ENCODE measurements at regions not wholly inside any gene's neighbourhood (a gene's known extent, or its start where the extent isn't known, plus 50 kb on each side); places are given as distances from the start of the nearest gene placed in this dataset.

DNA sequence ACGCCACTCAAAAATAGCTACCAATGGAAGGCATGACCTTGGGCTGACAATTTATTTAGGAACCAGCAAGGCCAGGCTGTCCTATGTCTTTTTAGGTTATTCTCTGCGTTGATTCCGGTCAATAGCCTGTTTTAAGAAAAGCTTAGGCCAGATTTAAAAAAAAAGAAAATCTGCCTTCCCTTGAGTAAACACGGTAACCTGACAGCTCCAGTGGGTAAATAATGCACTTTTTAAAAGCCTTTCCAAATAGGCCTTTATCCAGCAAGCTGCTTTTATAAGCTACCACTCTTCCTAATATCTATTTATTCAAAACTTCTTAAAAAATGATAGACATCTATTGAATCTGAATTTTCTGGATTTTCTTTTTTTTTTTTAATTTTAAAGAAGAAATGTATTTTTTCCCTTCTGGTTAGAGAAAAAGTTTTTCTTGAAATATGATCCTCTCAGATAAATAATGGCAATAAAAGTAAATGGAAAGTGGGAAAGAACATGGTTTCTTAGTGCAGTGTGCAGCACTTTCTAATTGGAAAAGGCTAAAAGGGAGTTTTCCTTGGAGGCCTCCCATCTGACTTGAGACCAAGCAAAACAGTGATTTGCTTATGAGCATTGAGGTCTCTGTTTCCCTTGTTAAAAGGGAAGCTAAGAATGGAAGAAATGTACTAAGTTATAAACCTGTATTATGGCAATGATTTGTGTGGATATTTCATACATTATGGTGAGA lies 281.0 kb upstream of the RUNX1 start:
- peak; percentile 18 for DNase-seq (ENCODE audit: low read depth)
- TF ChIP-seq, protein P1, sequence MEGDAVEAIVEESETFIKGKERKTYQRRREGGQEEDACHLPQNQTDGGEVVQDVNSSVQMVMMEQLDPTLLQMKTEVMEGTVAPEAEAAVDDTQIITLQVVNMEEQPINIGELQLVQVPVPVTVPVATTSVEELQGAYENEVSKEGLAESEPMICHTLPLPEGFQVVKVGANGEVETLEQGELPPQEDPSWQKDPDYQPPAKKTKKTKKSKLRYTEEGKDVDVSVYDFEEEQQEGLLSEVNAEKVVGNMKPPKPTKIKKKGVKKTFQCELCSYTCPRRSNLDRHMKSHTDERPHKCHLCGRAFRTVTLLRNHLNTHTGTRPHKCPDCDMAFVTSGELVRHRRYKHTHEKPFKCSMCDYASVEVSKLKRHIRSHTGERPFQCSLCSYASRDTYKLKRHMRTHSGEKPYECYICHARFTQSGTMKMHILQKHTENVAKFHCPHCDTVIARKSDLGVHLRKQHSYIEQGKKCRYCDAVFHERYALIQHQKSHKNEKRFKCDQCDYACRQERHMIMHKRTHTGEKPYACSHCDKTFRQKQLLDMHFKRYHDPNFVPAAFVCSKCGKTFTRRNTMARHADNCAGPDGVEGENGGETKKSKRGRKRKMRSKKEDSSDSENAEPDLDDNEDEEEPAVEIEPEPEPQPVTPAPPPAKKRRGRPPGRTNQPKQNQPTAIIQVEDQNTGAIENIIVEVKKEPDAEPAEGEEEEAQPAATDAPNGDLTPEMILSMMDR (IDR thresholded peaks at IDR 0.05; ENCODE audit: low read depth, low read length, missing control alignments), result no peak
- in situ Hi-C loops (cut with HindIII; ENCODE audit: low sequenced_read_pairs), result no loop called here
- H3K4me3 ChIP-seq (ENCODE audit: low read depth, low read length), result no peak overlapping the region

GRCh38 chr21:35328856-35329455 lies 279.9 kb upstream of the RUNX1 start:
- TF ChIP-seq, protein P1 (IDR thresholded peaks at IDR 0.05; ENCODE audit: low read depth, low read length, missing control alignments), result no peak
- no peak for DNase-seq (ENCODE audit: low read depth)
- in situ Hi-C loops (cut with HindIII; ENCODE audit: low sequenced_read_pairs), result no loop called here

DNA sequence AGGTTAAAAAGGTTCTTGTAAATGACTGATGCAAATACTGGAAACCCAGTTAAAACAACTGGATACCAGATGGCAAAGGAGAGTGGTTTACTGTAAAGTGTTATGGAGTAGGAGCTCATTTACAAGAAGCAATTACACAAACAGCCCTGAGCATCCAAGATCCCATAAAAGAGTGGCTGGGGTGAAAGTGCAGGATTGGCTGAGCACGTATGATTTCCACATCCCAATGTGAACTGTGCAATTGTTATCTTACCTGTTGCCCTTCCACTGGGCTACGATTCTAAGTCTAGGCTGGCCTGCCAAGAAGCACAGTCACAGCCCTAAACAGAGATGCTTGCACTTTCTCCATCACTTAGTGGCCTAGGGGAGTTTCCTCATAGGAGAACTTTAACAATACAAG lies 277.6 kb upstream of the RUNX1 start:
- no peak for DNase-seq (ENCODE audit: low read depth)
- in situ Hi-C loops (cut with HindIII; ENCODE audit: low sequenced_read_pairs), result no loop called here
- TF ChIP-seq, protein P1 (IDR thresholded peaks at IDR 0.05; ENCODE audit: low read depth, low read length, missing control alignments), result no peak
- H3K4me3 ChIP-seq (ENCODE audit: low read depth, low read length), result no peak overlapping the region

More at GRCh38 chr21:35328856-35329455, 279.9 kb upstream of the RUNX1 start:
- H3K4me3 ChIP-seq (ENCODE audit: low read depth, low read length), result no peak overlapping the region

DNA sequence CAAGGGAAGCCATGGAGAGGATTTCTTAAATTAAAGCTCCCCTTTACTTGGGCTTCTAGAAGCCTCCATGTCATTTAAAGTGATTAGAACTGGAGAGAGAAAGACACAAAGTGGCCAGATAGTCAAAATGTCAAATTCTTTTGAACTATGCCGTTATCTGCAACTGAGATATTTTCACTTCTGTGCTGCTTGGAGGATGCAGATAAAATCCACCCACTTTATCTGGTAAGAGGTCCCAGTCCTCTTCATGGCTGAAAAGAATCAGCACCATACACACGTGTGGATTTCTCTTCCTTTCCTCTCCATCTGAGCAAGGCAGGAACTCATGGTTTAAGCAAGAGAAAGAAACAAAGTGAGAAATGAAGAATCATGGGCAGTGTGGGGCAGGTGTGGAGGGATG lies 276.9 kb upstream of the RUNX1 start:
- H3K4me3 ChIP-seq (ENCODE audit: low read depth, low read length), result no peak overlapping the region
- no peak for DNase-seq (ENCODE audit: low read depth)
- TF ChIP-seq, protein P1 (IDR thresholded peaks at IDR 0.05; ENCODE audit: low read depth, low read length, missing control alignments), result no peak
- in situ Hi-C loops (cut with HindIII; ENCODE audit: low sequenced_read_pairs), result no loop called here

- TF ChIP-seq, protein P1 (IDR thresholded peaks at IDR 0.05; ENCODE audit: low read depth, low read length, missing control alignments), result no peak
- H3K4me3 ChIP-seq (ENCODE audit: low read depth, low read length), result no peak overlapping the region
- peak; percentile 71 for DNase-seq (ENCODE audit: low read depth)
- in situ Hi-C loops (cut with HindIII; ENCODE audit: low sequenced_read_pairs), result no loop called here
Measured at GRCh38 chr21:35324372-35325220, 275.5 kb upstream of the RUNX1 start.

- DNase-seq (ENCODE audit: low read depth), result no peak
- in situ Hi-C loops (cut with HindIII; ENCODE audit: low sequenced_read_pairs), result no loop called here
- H3K4me3 ChIP-seq (ENCODE audit: low read depth, low read length), result no peak overlapping the region
- TF ChIP-seq, protein P1 (IDR thresholded peaks at IDR 0.05; ENCODE audit: low read depth, low read length, missing control alignments), result no peak
Measured at GRCh38 chr21:35323947-35324346, 274.8 kb upstream of the RUNX1 start.
